ENCODE measurements at regions not wholly inside any gene's neighbourhood (a gene's known extent, or its start where the extent isn't known, plus 50 kb on each side); places are given as distances from the start of the nearest gene placed in this dataset.

DNA sequence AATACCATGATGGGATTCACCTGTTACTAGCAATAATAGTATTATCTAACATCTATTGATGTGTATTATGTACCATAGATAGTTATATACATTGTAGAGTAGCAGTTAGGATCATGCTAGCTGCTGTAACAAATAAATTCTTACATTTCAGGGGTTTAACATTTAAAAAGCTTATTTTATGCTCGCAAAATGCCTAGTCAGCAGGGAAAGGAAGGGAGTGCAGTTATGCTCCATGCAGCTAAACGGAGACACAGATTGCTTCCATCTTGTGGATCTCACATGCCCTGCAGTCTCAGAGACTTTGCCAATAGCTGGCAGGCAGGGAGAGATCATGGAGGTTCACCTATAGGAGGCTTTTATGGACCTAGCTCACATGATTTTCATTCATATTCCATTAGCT lies 364.1 kb downstream of the TOX3 start:
- no peaks in the 10 kb centered on the region for H3K36me3 ChIP-seq (ENCODE audit: insufficient read depth, low read length)
- no peaks in the 10 kb centered on the region for H3K9me3 ChIP-seq (ENCODE audit: low read depth, low read length)
- DNase-seq (ENCODE audit: low read depth, low spot score), result no peak
- H3K4me3 ChIP-seq, result no peak overlapping the region
- no peak overlapping the region for H3K9ac ChIP-seq (ENCODE audit: insufficient read length)
- H3K27ac ChIP-seq, result no peak overlapping the region
- no peak for TF ChIP-seq POLR2AphosphoS5 (IDR thresholded peaks at IDR 0.05; ENCODE audit: borderline replicate concordance, low read depth, low read length)

DNA sequence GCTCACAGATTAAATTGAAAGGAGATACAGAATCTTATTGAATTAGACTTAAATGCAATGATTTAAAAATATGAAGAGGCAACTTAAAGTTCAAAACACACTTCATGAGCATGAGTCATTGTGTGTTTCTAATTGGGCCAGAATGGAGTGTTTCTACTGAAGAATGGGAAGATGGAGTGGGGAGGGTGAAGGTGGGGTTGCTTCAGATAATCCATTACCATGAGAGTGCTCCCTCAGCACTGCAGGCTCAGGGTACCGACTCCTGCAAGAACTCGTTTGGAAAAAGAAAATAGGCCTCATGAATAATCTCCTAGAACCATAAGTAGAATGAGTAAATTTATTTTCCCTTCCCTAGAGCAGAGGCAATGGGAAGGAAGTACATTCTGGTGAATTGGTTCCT lies 372.8 kb downstream of the TOX3 start:
- Histone ChIP-seq H3K4me3 (no peak overlapping the region), H3K27ac (no peak overlapping the region), H3K9ac (ENCODE audit: insufficient read length) (no peak overlapping the region), H3K36me3 (ENCODE audit: insufficient read depth, low read length) (no peaks in the 10 kb centered on the region), H3K9me3 (ENCODE audit: low read depth, low read length) (no peaks in the 10 kb centered on the region)
- no peak for TF ChIP-seq POLR2AphosphoS5 (IDR thresholded peaks at IDR 0.05; ENCODE audit: borderline replicate concordance, low read depth, low read length)
- no peak for TF ChIP-seq FOXP2 (optimal IDR thresholded peaks at IDR 0.05; ENCODE audit: control extremely low read depth, extremely low read length, insufficient read depth)
- no peak for TF ChIP-seq EZH2 (IDR thresholded peaks at IDR 0.05)
- no peak for DNase-seq (ENCODE audit: low read depth, low spot score)

DNA sequence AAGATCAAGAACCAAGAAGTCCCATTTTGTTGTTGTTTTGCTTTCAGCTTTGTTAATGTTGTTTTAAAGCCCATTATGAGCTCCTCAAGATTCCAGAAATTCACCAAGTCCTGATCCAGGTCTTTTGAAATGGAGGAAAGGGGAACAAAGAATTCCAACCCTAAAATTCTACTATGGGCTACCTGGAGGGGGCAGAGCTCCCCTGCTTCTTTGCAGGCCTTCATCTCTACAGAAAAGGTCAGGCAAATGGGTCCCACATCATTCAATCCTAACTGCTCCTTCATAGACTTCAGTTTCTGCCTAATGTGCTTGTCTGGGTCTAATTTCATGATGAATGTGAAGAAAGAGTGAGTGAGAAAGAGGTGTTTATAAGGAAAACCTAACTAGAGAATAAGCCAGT lies 375.5 kb downstream of the TOX3 start:
- no peaks in the 10 kb centered on the region for H3K36me3 ChIP-seq (ENCODE audit: insufficient read depth, low read length)
- TF ChIP-seq EZH2 (IDR thresholded peaks at IDR 0.05), result no peak
- no peak for TF ChIP-seq FOXP2 (optimal IDR thresholded peaks at IDR 0.05; ENCODE audit: control extremely low read depth, extremely low read length, insufficient read depth)
- TF ChIP-seq POLR2AphosphoS5 (IDR thresholded peaks at IDR 0.05; ENCODE audit: borderline replicate concordance, low read depth, low read length), result no peak
- H3K9ac ChIP-seq (ENCODE audit: insufficient read length), result no peak overlapping the region
- H3K9me3 ChIP-seq (ENCODE audit: low read depth, low read length), result no peaks in the 10 kb centered on the region
- no peak overlapping the region for H3K4me3 ChIP-seq
- no peak overlapping the region for H3K27ac ChIP-seq
- DNase-seq (ENCODE audit: low read depth, low spot score), result no peak

DNA sequence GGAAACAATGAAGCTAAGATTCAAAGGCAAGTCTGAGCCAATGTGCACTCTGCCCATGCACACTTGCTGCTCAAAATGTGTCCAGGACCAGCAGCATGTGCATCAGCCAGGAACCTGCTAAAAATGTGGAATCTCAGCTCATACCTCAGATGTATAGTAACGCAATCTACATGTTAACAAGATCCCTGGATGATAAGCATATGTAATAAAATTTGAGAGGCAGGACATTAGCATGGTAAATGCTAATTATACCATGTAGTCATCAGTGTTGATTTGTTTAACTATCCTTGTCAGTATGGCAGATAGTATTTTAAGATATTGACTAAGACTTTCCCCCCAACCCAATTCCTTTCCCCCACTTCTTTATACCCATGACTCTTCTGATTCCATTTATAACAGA lies 379.6 kb downstream of the TOX3 start:
- no peak for DNase-seq (ENCODE audit: low read depth, low spot score)
- no peak overlapping the region for H3K9ac ChIP-seq (ENCODE audit: insufficient read length)
- no peak overlapping the region for H3K27ac ChIP-seq
- no peak overlapping the region for H3K4me3 ChIP-seq
- no peaks in the 10 kb centered on the region for H3K36me3 ChIP-seq (ENCODE audit: insufficient read depth, low read length)
- no peaks in the 10 kb centered on the region for H3K9me3 ChIP-seq (ENCODE audit: low read depth, low read length)
- no peak for TF ChIP-seq FOXP2 (optimal IDR thresholded peaks at IDR 0.05; ENCODE audit: control extremely low read depth, extremely low read length, insufficient read depth)
- no peak for TF ChIP-seq EZH2 (IDR thresholded peaks at IDR 0.05)
- TF ChIP-seq POLR2AphosphoS5 (IDR thresholded peaks at IDR 0.05; ENCODE audit: borderline replicate concordance, low read depth, low read length), result no peak

DNA sequence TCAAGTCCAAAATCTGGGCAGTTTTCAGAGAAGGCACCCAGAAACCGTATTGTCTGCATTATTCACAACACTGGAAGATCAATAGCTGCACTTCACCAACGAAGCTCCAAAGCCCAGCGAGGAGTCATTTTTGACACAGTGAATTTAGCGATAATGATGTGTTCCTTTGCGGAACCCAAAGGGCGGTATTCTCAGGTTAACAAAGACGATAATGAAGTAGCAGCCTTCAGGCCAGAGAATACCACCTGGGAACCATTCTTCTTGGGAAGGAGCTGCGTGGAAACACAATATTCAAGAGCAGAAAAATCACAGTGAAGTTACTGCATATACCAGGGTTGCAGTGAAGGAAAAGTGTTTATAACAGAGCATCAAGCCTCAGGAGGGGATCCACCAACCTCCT lies 381.0 kb downstream of the TOX3 start:
- H3K4me3 ChIP-seq, result no peak overlapping the region
- H3K9me3 ChIP-seq (ENCODE audit: low read depth, low read length), result no peaks in the 10 kb centered on the region
- TF ChIP-seq POLR2AphosphoS5 (IDR thresholded peaks at IDR 0.05; ENCODE audit: borderline replicate concordance, low read depth, low read length) (no peak), FOXP2 (optimal IDR thresholded peaks at IDR 0.05; ENCODE audit: control extremely low read depth, extremely low read length, insufficient read depth) (no peak), EZH2 (IDR thresholded peaks at IDR 0.05) (no peak)
- no peak overlapping the region for H3K27ac ChIP-seq
- DNase-seq (ENCODE audit: low read depth, low spot score), result no peak
- H3K36me3 ChIP-seq (ENCODE audit: insufficient read depth, low read length), result no peaks in the 10 kb centered on the region
- H3K9ac ChIP-seq (ENCODE audit: insufficient read length), result no peak overlapping the region

DNA sequence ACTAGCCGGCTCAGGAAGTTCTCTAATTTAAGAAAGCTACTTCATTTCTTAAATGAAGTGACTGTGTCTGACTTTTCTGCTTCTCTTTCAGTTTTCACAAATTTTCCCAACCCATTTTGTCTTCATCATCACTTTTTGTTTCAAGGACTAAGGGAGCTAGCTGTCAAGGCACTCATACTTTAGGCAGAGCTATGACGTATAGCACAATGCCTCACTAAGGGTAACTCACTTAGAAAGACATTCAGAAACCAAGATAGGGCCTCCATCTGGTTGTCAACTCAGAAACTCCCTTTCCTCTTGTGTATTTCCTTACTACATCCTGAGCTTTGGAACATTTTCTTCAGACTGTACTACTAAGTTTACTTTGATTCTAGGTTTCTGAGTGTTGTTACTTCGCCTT lies 397.9 kb downstream of the TOX3 start:
- TF ChIP-seq EZH2 (IDR thresholded peaks at IDR 0.05) (no peak), FOXP2 (optimal IDR thresholded peaks at IDR 0.05; ENCODE audit: control extremely low read depth, extremely low read length, insufficient read depth) (no peak), POLR2AphosphoS5 (IDR thresholded peaks at IDR 0.05; ENCODE audit: borderline replicate concordance, low read depth, low read length) (no peak)

DNA sequence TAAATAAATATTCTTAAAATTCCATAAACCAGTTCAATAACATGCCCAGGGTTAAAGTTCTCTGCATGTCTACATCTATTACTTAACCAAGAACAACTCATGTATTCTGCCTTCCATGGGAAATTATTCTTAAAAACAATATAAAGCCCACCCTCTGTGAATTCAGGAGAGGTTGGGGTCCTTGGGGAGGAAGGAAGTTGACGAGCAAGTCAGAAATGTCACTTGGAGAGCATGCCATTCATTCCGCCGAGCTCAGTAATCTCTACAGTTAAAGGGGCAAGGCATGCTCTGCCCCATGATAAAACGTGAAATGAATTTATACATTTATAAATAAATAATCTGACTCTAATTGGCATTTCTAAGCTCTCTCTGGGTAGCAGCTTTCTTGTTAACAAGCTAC lies 405.1 kb downstream of the TOX3 start:
- Histone ChIP-seq H3K27ac (no peak overlapping the region), H3K36me3 (ENCODE audit: insufficient read depth, low read length) (no peaks in the 10 kb centered on the region), H3K9me3 (ENCODE audit: low read depth, low read length) (no peaks in the 10 kb centered on the region), H3K4me3 (no peak overlapping the region), H3K9ac (ENCODE audit: insufficient read length) (no peak overlapping the region)
- no peak for TF ChIP-seq EZH2 (IDR thresholded peaks at IDR 0.05)
- TF ChIP-seq POLR2AphosphoS5 (IDR thresholded peaks at IDR 0.05; ENCODE audit: borderline replicate concordance, low read depth, low read length), result no peak
- no peak for TF ChIP-seq FOXP2 (optimal IDR thresholded peaks at IDR 0.05; ENCODE audit: control extremely low read depth, extremely low read length, insufficient read depth)
- DNase-seq (ENCODE audit: low read depth, low spot score), result no peak

More for the DNA sequence above, 397.9 kb downstream of the TOX3 start:
- Histone ChIP-seq H3K27ac (no peak overlapping the region), H3K9me3 (ENCODE audit: low read depth, low read length) (no peaks in the 10 kb centered on the region), H3K36me3 (ENCODE audit: insufficient read depth, low read length) (no peaks in the 10 kb centered on the region), H3K4me3 (no peak overlapping the region), H3K9ac (ENCODE audit: insufficient read length) (no peak overlapping the region)
- DNase-seq (ENCODE audit: low read depth, low spot score), result no peak

DNA sequence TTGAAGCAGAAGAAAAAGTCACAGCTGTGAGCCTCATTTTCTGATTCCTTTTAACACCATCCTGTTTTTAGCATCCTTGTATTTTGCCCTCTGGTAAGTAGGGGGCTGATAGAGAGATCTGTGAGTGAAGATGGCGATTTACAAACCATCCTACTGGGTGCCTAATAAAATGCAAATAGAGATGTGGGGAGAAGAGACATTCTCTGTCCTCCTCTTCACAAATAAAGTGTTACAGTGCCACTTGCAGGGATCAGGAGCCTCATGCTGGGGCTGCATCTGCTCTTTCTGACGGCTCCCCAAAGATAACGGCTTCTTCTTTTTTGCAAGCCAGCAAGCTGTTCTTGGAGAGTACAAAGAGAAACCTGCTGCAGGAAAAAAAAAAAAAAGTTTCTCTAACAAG lies 418.6 kb downstream of the TOX3 start:
- Histone ChIP-seq H3K4me3 (no peak overlapping the region), H3K9me3 (ENCODE audit: low read depth, low read length) (no peaks in the 10 kb centered on the region)
- TF ChIP-seq FOXP2 (optimal IDR thresholded peaks at IDR 0.05; ENCODE audit: control extremely low read depth, extremely low read length, insufficient read depth), result no peak
- TF ChIP-seq POLR2AphosphoS5 (IDR thresholded peaks at IDR 0.05; ENCODE audit: borderline replicate concordance, low read depth, low read length), result no peak
- TF ChIP-seq EZH2 (IDR thresholded peaks at IDR 0.05), result no peak

DNA sequence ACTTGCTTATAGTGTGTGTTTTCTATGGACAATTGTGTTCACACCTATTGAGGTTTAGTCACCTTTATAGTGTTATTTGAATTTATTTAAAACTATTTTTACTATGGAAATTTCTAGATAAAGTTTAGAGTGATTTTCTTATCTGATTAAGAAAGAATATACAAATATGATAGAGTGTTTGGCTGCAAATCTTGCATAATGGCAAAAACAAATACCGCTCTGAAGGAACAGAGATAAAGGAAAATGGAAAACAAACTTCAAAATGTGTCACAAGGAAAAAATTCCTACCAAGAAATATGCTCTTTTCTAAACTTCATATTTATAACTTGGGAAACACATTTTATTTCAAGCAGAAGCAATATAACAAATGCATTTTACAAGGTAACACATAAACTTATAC lies 423.1 kb downstream of the TOX3 start:
- H3K9ac ChIP-seq (ENCODE audit: insufficient read length), result no peak overlapping the region
- H3K9me3 ChIP-seq (ENCODE audit: low read depth, low read length), result no peaks in the 10 kb centered on the region
- no peak for TF ChIP-seq EZH2 (IDR thresholded peaks at IDR 0.05)
- no peak for DNase-seq (ENCODE audit: low read depth, low spot score)
- H3K36me3 ChIP-seq (ENCODE audit: insufficient read depth, low read length), result no peaks in the 10 kb centered on the region
- no peak overlapping the region for H3K4me3 ChIP-seq
- H3K27ac ChIP-seq, result no peak overlapping the region

More for the DNA sequence above, 418.6 kb downstream of the TOX3 start:
- H3K36me3 ChIP-seq (ENCODE audit: insufficient read depth, low read length), result no peaks in the 10 kb centered on the region
- no peak overlapping the region for H3K27ac ChIP-seq
- H3K9ac ChIP-seq (ENCODE audit: insufficient read length), result no peak overlapping the region
- DNase-seq (ENCODE audit: low read depth, low spot score), result no peak

Measured in SK-N-MC (cell line).